GM12872 (cell line): ENCODE measurements at regions not wholly inside any gene's neighbourhood (a gene's known extent, or its start where the extent isn't known, plus 50 kb on each side); places are given as distances from the start of the nearest gene placed in this dataset.

ENCODE experiments used
- CTCF ChIP-seq: IDR thresholded peaks from 3 replicates; pipeline ENCODE4 v1.5.1; 2011; ENCODE audit warnings: low read depth, mild to moderate bottlenecking, low read length, moderate library complexity; ENCODE audit not compliant: insufficient read depth

DNA sequence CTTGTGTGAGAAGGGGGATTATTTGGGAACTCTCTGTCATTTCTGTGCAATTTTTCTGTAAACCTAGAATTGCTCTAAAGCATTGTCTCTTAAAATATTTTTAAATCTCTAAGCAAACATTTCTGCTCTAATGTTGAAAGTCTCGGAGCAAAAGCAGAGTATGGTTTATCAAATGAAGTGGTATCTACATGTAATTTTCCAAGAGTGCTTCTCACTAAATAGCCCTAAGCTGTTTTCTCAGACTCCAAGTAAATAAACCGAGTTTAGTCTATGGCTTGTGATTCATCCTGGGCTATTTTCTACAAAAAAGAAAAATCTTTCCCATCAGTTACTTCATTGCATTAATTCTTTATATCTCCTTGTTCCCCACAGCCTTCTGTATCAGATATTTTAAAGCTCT is 90.8 kb downstream of the METTL4 start:
- no peak for TF ChIP-seq CTCF

- no peak for TF ChIP-seq CTCF
These were observed 88.4 kb downstream of the METTL4 start for GRCh38 chr18:2482706-2483475.

DNA sequence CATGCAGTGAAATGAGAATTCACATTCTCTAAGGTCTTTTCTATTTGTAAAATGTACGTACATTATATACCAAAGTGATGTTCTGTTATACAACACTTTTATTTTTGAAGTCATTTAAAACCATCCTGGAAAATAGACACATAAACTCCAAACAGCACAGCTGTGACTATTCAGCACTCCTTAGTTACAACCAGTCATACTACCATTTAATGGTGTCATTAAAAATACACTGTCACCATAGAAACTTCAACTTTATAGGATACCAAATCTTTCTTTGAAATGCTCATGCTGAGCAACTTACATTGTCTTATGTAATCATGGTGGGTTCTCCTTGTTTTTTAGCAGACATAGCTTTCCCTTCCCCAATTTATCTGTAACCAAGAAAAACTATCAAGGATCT is 85.3 kb downstream of the METTL4 start:
- no peak for TF ChIP-seq CTCF

GRCh38 chr18:2486426-2486825 is 84.9 kb downstream of the METTL4 start:
- no peak for TF ChIP-seq CTCF
